Smooth muscle cell (in vitro differentiated cells): ENCODE measurements at regions not wholly inside any gene's neighbourhood (a gene's known extent, or its start where the extent isn't known, plus 50 kb on each side); places are given as distances from the start of the nearest gene placed in this dataset.

Experiments
- DNase-seq: peaks from one replicate; lab custom pipeline; 2025; ENCODE audit not compliant: unreplicated experiment; lab: John Stamatoyannopoulos, UW
- H2AFZ ChIP-seq: fragments of 200-600 bp; sonication (generic); 2 replicates; pipeline ENCODE4 v1.6.0; 2016; ENCODE audit warnings: antibody characterized with exemption, low read depth, mild to moderate bottlenecking
- H3F3A ChIP-seq: fragments of 200-600 bp; sonication (generic); 2 replicates; pipeline ENCODE4 v1.6.0; 2017; ENCODE audit warnings: antibody characterized with exemption, low read depth
- H3K27ac ChIP-seq: fragments of 200-600 bp; sonication (generic); 2 replicates; pipeline ENCODE4 v1.5.1; 2016; ENCODE audit warnings: low read depth, mild to moderate bottlenecking
- H3K27me3 ChIP-seq: fragments of 200-600 bp; sonication (generic); 2 replicates; pipeline ENCODE4 v1.6.1; 2016; ENCODE audit warnings: low read depth, mild to moderate bottlenecking
- H3K36me3 ChIP-seq: fragments of 200-600 bp; sonication (generic); 2 replicates; pipeline ENCODE4 v1.5.1; 2016; ENCODE audit warnings: low read depth
- H3K4me1 ChIP-seq: fragments of 200-600 bp; sonication (generic); 2 replicates; pipeline ENCODE4 v1.5.1; 2016; ENCODE audit warnings: low read depth
- H3K4me2 ChIP-seq: fragments of 200-600 bp; sonication (generic); 2 replicates; pipeline ENCODE4 v1.6.0; 2016; ENCODE audit warnings: mild to moderate bottlenecking
- H3K4me3 ChIP-seq: fragments of 200-600 bp; sonication (generic); 2 replicates; pipeline ENCODE4 v1.5.1; 2016; ENCODE audit warnings: mild to moderate bottlenecking
- H3K79me2 ChIP-seq: fragments of 200-600 bp; sonication (generic); 2 replicates; pipeline ENCODE4 v1.6.0; 2016; ENCODE audit warnings: low read depth, mild to moderate bottlenecking
- H3K9ac ChIP-seq: fragments of 200-600 bp; sonication (generic); 2 replicates; pipeline ENCODE4 v1.6.0; 2016; ENCODE audit warnings: low read depth
- H3K9me3 ChIP-seq: fragments of 200-600 bp; sonication (generic); replicated peaks from 2 replicates; pipeline ENCODE4 v1.5.1; 2016; ENCODE audit warnings: low read depth
- H4K20me1 ChIP-seq: fragments of 200-600 bp; sonication (generic); 2 replicates; pipeline ENCODE4 v1.6.0; 2016; ENCODE audit warnings: low read depth
- WGBS: methylation state at CpG from one replicate; pipeline ENCODE4 v1.1.7; 2016; ENCODE audit warnings: low lambda C conversion rate; 5-methylcytosine and 5-hydroxymethylcytosine counted together
- TF ChIP-seq, protein P1 (sequence below): fragments of 200-600 bp; sonication (generic); IDR thresholded peaks from 2 replicates; pipeline ENCODE4 v1.5.1; 2017; ENCODE audit warnings: borderline replicate concordance, mild to moderate bottlenecking, antibody characterized with exemption; ENCODE audit not compliant: insufficient read depth, poor library complexity, severe bottlenecking

DNA sequence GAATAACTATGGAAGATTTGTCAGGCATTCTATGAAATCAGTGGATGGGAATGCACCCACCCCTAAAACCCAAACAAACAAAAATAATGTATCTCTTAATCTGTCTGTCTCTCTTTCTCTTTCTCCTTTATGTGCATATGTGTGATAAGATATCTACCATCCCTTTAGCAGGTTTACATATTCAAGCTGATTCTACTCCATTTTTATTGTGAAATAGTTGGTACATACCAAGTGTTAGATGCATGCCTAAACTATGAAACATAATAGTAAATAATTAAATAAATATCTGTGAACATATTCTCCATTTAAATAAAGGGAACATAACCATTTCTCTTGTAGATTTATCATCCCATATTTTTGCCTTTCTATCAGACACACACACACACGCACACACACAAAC, 121.8 kb upstream of the PCDH9 start:
- DNase-seq = no peak
- H3K9ac ChIP-seq = no peak overlapping the region
- 95% methylated on average over 1 of the region's 1 CpG for WGBS
- H3K4me1 ChIP-seq = no peaks in the 10 kb centered on the region
- H4K20me1 ChIP-seq = no peaks in the 10 kb centered on the region
- no peaks in the 10 kb centered on the region for H3K27me3 ChIP-seq
- no peak overlapping the region for H3K4me2 ChIP-seq
- H3K9me3 ChIP-seq = no peaks in the 10 kb centered on the region
- no peaks in the 10 kb centered on the region for H3K36me3 ChIP-seq
- H3K79me2 ChIP-seq = no peaks in the 10 kb centered on the region
- no peaks in the 10 kb centered on the region for H3F3A ChIP-seq
- TF ChIP-seq, protein P1, sequence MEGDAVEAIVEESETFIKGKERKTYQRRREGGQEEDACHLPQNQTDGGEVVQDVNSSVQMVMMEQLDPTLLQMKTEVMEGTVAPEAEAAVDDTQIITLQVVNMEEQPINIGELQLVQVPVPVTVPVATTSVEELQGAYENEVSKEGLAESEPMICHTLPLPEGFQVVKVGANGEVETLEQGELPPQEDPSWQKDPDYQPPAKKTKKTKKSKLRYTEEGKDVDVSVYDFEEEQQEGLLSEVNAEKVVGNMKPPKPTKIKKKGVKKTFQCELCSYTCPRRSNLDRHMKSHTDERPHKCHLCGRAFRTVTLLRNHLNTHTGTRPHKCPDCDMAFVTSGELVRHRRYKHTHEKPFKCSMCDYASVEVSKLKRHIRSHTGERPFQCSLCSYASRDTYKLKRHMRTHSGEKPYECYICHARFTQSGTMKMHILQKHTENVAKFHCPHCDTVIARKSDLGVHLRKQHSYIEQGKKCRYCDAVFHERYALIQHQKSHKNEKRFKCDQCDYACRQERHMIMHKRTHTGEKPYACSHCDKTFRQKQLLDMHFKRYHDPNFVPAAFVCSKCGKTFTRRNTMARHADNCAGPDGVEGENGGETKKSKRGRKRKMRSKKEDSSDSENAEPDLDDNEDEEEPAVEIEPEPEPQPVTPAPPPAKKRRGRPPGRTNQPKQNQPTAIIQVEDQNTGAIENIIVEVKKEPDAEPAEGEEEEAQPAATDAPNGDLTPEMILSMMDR = no peak
- no peak overlapping the region for H3K4me3 ChIP-seq
- no peak overlapping the region for H3K27ac ChIP-seq
- no peak overlapping the region for H2AFZ ChIP-seq

DNA sequence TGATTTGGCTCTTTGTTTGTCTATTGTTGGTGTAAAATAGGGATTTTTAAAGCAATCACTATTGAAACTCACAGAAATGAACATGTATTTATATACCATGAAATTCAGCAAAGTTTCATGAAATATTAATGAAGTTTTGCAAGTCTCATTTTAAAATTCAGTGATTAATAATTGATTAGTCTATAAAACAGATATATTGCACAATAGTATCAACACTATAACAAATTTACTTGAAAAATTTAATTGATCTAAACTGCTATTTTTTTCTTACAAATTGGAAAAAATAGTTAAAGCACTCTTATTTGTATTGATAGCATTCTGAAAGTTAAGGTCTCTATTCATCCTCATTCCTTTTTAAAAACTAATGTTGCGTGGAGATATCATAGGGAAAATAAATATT, 121.0 kb upstream of the PCDH9 start:
- Histone ChIP-seq H3K9ac (no peak overlapping the region), H3K4me1 (no peaks in the 10 kb centered on the region), H3K27me3 (no peaks in the 10 kb centered on the region), H3K27ac (no peak overlapping the region), H3F3A (no peaks in the 10 kb centered on the region), H3K4me3 (no peak overlapping the region), H3K4me2 (no peak overlapping the region), H3K79me2 (no peaks in the 10 kb centered on the region), H2AFZ (no peak overlapping the region), H3K36me3 (no peaks in the 10 kb centered on the region), H4K20me1 (no peaks in the 10 kb centered on the region), H3K9me3 (no peaks in the 10 kb centered on the region)
- TF ChIP-seq, protein P1 = no peak
- 100% methylated on average over 1 of the region's 1 CpG for WGBS
- DNase-seq = no peak

DNA sequence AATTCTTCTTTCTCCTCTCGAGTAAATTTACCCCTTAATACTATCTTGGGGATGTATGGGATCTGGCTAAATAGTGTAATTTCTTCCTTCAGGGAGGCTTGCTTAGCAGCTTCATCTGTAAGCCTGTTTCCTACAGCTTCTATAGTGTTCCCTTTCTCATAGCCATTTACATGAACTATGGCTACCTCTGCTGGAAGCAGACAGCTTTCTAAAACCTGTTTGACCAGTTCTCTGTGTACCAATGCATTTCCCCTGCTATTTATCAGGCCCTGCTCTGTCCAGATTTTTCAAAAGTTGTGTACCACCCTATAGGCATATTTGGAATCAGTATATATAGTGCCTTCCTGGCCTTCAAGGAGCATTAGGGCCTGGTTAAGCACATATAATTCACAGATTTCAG, 113.6 kb upstream of the PCDH9 start:
- Histone ChIP-seq H3K4me1 (no peaks in the 10 kb centered on the region), H3K4me2 (no peak overlapping the region), H3K79me2 (no peaks in the 10 kb centered on the region), H3K36me3 (no peaks in the 10 kb centered on the region), H3K4me3 (no peak overlapping the region), H3F3A (no peaks in the 10 kb centered on the region), H3K27me3 (no peaks in the 10 kb centered on the region), H3K9ac (no peak overlapping the region), H4K20me1 (no peaks in the 10 kb centered on the region), H3K9me3 (no peaks in the 10 kb centered on the region), H2AFZ (no peak overlapping the region), H3K27ac (no peak overlapping the region)
- TF ChIP-seq, protein P1 = no peak
- no peak for DNase-seq
- WGBS = 88% methylated on average over 1 of the region's 1 CpG

DNA sequence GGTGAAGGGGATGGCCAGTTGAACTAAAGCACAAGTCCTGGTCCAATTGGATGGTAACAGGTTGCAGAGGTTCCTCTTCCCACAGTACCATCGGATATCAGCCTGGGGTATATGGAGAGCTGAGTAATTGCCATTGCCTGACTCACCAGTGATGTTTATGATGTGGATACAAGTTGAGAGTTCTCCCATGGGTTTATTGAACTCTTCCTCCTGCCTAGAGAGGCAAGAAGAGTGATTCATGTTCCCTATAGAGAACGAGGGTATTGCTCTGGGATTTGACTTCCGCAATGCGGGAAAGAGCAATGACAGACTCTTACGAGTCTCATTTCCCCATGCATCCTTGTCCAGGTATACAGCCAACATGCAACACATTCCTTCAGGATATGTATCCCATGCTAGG, 111.3 kb upstream of the PCDH9 start:
- Histone ChIP-seq H4K20me1 (no peaks in the 10 kb centered on the region), H3K27ac (no peak overlapping the region), H3K4me1 (no peaks in the 10 kb centered on the region), H3F3A (no peaks in the 10 kb centered on the region), H3K27me3 (no peaks in the 10 kb centered on the region), H3K4me2 (no peak overlapping the region), H3K9ac (no peak overlapping the region), H3K4me3 (no peak overlapping the region), H2AFZ (no peak overlapping the region), H3K36me3 (no peaks in the 10 kb centered on the region), H3K79me2 (no peaks in the 10 kb centered on the region), H3K9me3 (no peaks in the 10 kb centered on the region)
- no peak for DNase-seq
- WGBS = 71% methylated on average over 5 of the region's 5 CpGs
- TF ChIP-seq, protein P1 = no peak
